ENCODE measurements at regions not wholly inside any gene's neighbourhood (a gene's known extent, or its start where the extent isn't known, plus 50 kb on each side); places are given as distances from the start of the nearest gene placed in this dataset.

DNA sequence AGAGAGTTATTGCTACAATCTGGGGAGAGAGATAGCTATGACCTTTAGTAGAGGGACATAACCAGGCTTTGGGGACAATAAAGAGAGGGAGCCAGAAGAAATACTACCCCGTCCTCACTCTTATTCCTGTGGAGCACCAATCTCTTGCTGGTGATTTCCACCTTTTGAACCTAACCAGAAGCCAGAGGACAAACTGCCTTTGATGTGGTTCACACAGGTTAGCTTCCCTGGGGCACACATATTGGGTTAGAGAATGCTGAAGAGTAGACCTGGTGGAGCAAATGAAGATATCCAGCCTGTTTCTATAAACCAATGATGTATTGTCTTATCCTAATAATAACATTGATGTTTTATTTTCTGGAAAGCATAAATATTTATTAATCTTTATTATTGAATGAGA is 399.3 kb downstream of the HTR7 start:
- no peaks in the 10 kb centered on the region for H3K4me1 ChIP-seq

GRCh38 chr10:90461437-90462155 is 396.2 kb downstream of the HTR7 start:
- TF ChIP-seq EP300 (IDR thresholded peaks at IDR 0.05) = no peak
- no peak for TF ChIP-seq POLR2A (IDR thresholded peaks at IDR 0.05)
- TF ChIP-seq POLR2AphosphoS5 (IDR thresholded peaks at IDR 0.05) = no peak
- TF ChIP-seq, protein P1, sequence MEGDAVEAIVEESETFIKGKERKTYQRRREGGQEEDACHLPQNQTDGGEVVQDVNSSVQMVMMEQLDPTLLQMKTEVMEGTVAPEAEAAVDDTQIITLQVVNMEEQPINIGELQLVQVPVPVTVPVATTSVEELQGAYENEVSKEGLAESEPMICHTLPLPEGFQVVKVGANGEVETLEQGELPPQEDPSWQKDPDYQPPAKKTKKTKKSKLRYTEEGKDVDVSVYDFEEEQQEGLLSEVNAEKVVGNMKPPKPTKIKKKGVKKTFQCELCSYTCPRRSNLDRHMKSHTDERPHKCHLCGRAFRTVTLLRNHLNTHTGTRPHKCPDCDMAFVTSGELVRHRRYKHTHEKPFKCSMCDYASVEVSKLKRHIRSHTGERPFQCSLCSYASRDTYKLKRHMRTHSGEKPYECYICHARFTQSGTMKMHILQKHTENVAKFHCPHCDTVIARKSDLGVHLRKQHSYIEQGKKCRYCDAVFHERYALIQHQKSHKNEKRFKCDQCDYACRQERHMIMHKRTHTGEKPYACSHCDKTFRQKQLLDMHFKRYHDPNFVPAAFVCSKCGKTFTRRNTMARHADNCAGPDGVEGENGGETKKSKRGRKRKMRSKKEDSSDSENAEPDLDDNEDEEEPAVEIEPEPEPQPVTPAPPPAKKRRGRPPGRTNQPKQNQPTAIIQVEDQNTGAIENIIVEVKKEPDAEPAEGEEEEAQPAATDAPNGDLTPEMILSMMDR (IDR thresholded peaks at IDR 0.05) = no peak
- H3K27ac ChIP-seq = no peak overlapping the region
- intact Hi-C loops (cut with DNase I; ENCODE audit: low total_unique reads) = no loop called here
- H3K36me3 ChIP-seq = no peaks in the 10 kb centered on the region
- WGBS, 5 donors = 19 to 40% (median 38%) methylated on average over 4 of the region's 4 CpGs
- DNase-seq = peak in 1 of 2 donors; percentile 20
- H3K4me3 ChIP-seq = no peak overlapping the region
- H3K27me3 ChIP-seq = no peaks in the 10 kb centered on the region
- H3K9me3 ChIP-seq = no peaks in the 10 kb centered on the region
- H3K4me1 ChIP-seq = no peaks in the 10 kb centered on the region

More for the DNA sequence above, 399.3 kb downstream of the HTR7 start:
- no peak for DNase-seq
- Histone ChIP-seq H3K9me3 (no peaks in the 10 kb centered on the region), H3K4me3 (no peak overlapping the region), H3K27ac (no peak overlapping the region), H3K36me3 (no peaks in the 10 kb centered on the region), H3K27me3 (no peaks in the 10 kb centered on the region)
- 25 to 68% (median 54%) methylated on average over 1 of the region's 1 CpG for WGBS, 5 donors
- intact Hi-C loops (cut with DNase I; ENCODE audit: low total_unique reads) = no loop called here
- TF ChIP-seq POLR2AphosphoS5 (IDR thresholded peaks at IDR 0.05) = no peak
- no peak for TF ChIP-seq EP300 (IDR thresholded peaks at IDR 0.05)
- no peak for TF ChIP-seq POLR2A (IDR thresholded peaks at IDR 0.05)
- TF ChIP-seq, protein P1 (IDR thresholded peaks at IDR 0.05) = no peak

DNA sequence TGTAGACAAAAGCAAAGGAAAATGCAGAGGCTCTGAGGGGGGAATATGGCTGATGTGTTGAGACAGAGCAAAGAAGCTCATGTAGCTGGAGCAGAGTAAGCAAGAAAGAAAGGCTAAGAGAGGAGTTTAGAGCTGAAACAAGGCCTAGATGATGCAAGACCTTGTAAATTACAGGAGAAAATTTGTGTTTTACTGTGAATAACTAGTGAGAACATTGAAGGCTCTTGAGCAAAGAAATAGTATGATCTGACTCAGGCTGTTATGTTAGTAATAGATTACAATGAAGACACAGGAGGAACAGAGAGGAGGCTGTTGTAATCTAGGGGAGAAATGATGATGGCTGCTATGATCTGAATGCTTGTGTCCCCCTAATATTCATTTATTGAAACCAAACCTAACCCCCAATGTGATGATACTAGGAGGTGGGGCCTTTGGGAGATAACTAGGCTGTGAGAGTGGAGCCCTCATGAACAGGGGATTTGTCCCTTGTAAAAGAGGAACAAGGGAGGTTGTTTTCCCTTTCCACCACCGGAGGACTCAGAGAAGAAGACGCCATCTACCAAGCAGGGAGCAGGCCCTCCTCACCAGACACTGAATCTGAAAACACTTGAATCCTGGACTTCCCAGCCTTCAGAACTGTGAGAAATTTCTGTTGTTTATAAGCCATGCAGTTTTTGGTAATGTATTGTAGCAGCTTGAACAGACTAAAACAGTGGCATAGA is 394.9 kb downstream of the HTR7 start:
- WGBS, 5 donors = 88 to 100% (median 94%) methylated on average over 2 of the region's 2 CpGs

GRCh38 chr10:90464329-90464728 is 393.5 kb downstream of the HTR7 start:
- intact Hi-C loops (cut with DNase I; ENCODE audit: low total_unique reads) = no loop called here
- DNase-seq = no peak
- Histone ChIP-seq H3K27me3 (no peaks in the 10 kb centered on the region), H3K9me3 (no peaks in the 10 kb centered on the region), H3K4me1 (no peaks in the 10 kb centered on the region), H3K36me3 (no peaks in the 10 kb centered on the region), H3K27ac (no peak overlapping the region), H3K4me3 (no peak overlapping the region)
- WGBS, 5 donors = 73 to 85% (median 74%) methylated on average over 1 of the region's 1 CpG
- TF ChIP-seq POLR2AphosphoS5 (IDR thresholded peaks at IDR 0.05) (no peak), EP300 (IDR thresholded peaks at IDR 0.05) (no peak), POLR2A (IDR thresholded peaks at IDR 0.05) (no peak)
- TF ChIP-seq, protein P1 (IDR thresholded peaks at IDR 0.05) = no peak

More for the DNA sequence above, 394.9 kb downstream of the HTR7 start:
- Histone ChIP-seq H3K27me3 (no peaks in the 10 kb centered on the region), H3K4me3 (no peak overlapping the region), H3K4me1 (no peaks in the 10 kb centered on the region), H3K27ac (no peak overlapping the region), H3K9me3 (no peaks in the 10 kb centered on the region), H3K36me3 (no peaks in the 10 kb centered on the region)
- intact Hi-C loops (cut with DNase I; ENCODE audit: low total_unique reads) = no loop called here
- DNase-seq = no peak
- TF ChIP-seq EP300 (IDR thresholded peaks at IDR 0.05) (no peak), POLR2AphosphoS5 (IDR thresholded peaks at IDR 0.05) (no peak), POLR2A (IDR thresholded peaks at IDR 0.05) (no peak)
- TF ChIP-seq, protein P1 (IDR thresholded peaks at IDR 0.05) = no peak
